GM12878 (cell line): ENCODE measurements at regions not wholly inside any gene's neighbourhood (a gene's known extent, or its start where the extent isn't known, plus 50 kb on each side); places are given as distances from the start of the nearest gene placed in this dataset.

Experiments
- ASH2L ChIP-seq: fragments of 300-600, 200-600 bp; sonication (generic); IDR thresholded peaks from 2 replicates; pipeline ENCODE4 v1.6.1; 2017; ENCODE audit warnings: low read depth, mild to moderate bottlenecking, borderline replicate concordance
- CREM ChIP-seq: IDR thresholded peaks from 2 replicates; pipeline ENCODE4 v1.6.1; 2014; ENCODE audit warnings: antibody characterized with exemption, low read depth
- EED ChIP-seq: sonication (generic); IDR thresholded peaks from 2 replicates; pipeline ENCODE4 v1.6.1; 2016; ENCODE audit warnings: antibody characterized with exemption, low read depth
- ESRRA ChIP-seq: IDR thresholded peaks from 2 replicates; pipeline ENCODE4 v1.6.1; 2012; ENCODE audit warnings: mild to moderate bottlenecking, low read length, improper control_type of control experiment
- ETV6 ChIP-seq, 2 experiments: fragments of 450-650 bp in 1 of 2; IDR thresholded peaks in 1 of 2; conservative IDR thresholded peaks in 1 of 2; 2 replicates each; pipeline ENCODE4 v1.6.1; 2014; ENCODE audit warnings: antibody characterized with exemption in 1 of 2, borderline replicate concordance in 1 of 2, low read depth in 1 of 2, mild to moderate bottlenecking in 1 of 2, moderate library complexity in 1 of 2
- FOS ChIP-seq: IDR thresholded peaks from 3 replicates; pipeline ENCODE4 v1.6.1; 2011; ENCODE audit warnings: borderline replicate concordance; ENCODE audit not compliant: insufficient read length; ENCODE audit errors: extremely low read depth
- HDAC6 ChIP-seq: fragments of 200-600 bp; sonication (generic); IDR thresholded peaks from one replicate; pipeline ENCODE4 v1.8.0; 2017; ENCODE audit warnings: antibody characterized with exemption; ENCODE audit not compliant: unreplicated experiment
- IRF4 ChIP-seq: IDR thresholded peaks from 2 replicates; pipeline ENCODE4 v1.6.1; 2011; ENCODE audit warnings: low read depth, low read length
- KDM1A ChIP-seq: fragments of 200-600 bp; sonication (generic); IDR thresholded peaks from 2 replicates; pipeline ENCODE4 v1.6.1; 2016; ENCODE audit warnings: borderline replicate concordance
- LARP7 ChIP-seq: fragments of 450-650 bp; IDR thresholded peaks from 2 replicates; pipeline ENCODE4 v1.6.1; 2017; ENCODE audit warnings: mild to moderate bottlenecking
- NFIC ChIP-seq: IDR thresholded peaks from 2 replicates; pipeline ENCODE4 v1.6.1; 2012; ENCODE audit warnings: low read depth, mild to moderate bottlenecking, inconsistent platforms, low read length, moderate library complexity
- NFYA ChIP-seq: IDR thresholded peaks from 2 replicates; pipeline ENCODE4 v1.6.1; 2011; ENCODE audit warnings: low read depth, mild to moderate bottlenecking, low read length, improper control_type of control experiment, borderline replicate concordance
- PML ChIP-seq: IDR thresholded peaks from 2 replicates; pipeline ENCODE4 v1.6.1; 2012; ENCODE audit warnings: low read length, inconsistent platforms
- POLR2A ChIP-seq: IDR thresholded peaks from 2 replicates; pipeline ENCODE4 v1.6.1; 2011; ENCODE audit warnings: low read depth, mild to moderate bottlenecking, low read length
- POLR2AphosphoS5 ChIP-seq: IDR thresholded peaks from 2 replicates; pipeline ENCODE4 v1.6.1; 2011; ENCODE audit warnings: mild to moderate bottlenecking, low read length, inconsistent platforms
- RAD51 ChIP-seq: fragments of 450-650 bp; IDR thresholded peaks from 2 replicates; pipeline ENCODE4 v1.6.1; 2016; ENCODE audit warnings: moderate library complexity, mild to moderate bottlenecking, inconsistent platforms
- SREBF1 ChIP-seq: IDR thresholded peaks from 2 replicates; pipeline ENCODE4 v1.6.1; 2012; ENCODE audit warnings: mild to moderate bottlenecking, low read length
- SRF ChIP-seq, 2 experiments: IDR thresholded peaks; 2 replicates each; pipeline ENCODE4 v1.6.1; 2011; ENCODE audit warnings: low read depth in 2 of 2, low read length in 2 of 2, mild to moderate bottlenecking in 1 of 2, moderate library complexity in 1 of 2
- STAT1 ChIP-seq: fragments of 450-650 bp; conservative IDR thresholded peaks from 2 replicates; pipeline ENCODE4 v1.6.1; 2014; ENCODE audit warnings: antibody characterized with exemption, mild to moderate bottlenecking
- ZBTB11 ChIP-seq: fragments of 450-650 bp; formaldehyde crosslinking; IDR thresholded peaks from 2 replicates; pipeline ENCODE4 v1.5.0; 2022; ENCODE audit warnings: mild to moderate bottlenecking, missing genetic modification characterization
- ZBTB40 ChIP-seq: fragments of 450-650 bp; IDR thresholded peaks from 2 replicates; pipeline ENCODE4 v1.6.1; 2016; ENCODE audit warnings: mild to moderate bottlenecking, moderate library complexity, borderline replicate concordance
- ZNF217 ChIP-seq: fragments of 450-650 bp; IDR thresholded peaks from 2 replicates; pipeline ENCODE4 v1.6.1; 2017; ENCODE audit warnings: antibody characterized with exemption, mild to moderate bottlenecking
- TF ChIP-seq, protein P1 (sequence below): IDR thresholded peaks from 2 replicates; pipeline ENCODE4 v1.6.1; 2011; ENCODE audit warnings: low read depth, low read length, improper control_type of control experiment, borderline replicate concordance

GRCh38 chr10:62637249-62638061 is 167.1 kb upstream of the ADO start (continued):
- TF ChIP-seq, protein P1, sequence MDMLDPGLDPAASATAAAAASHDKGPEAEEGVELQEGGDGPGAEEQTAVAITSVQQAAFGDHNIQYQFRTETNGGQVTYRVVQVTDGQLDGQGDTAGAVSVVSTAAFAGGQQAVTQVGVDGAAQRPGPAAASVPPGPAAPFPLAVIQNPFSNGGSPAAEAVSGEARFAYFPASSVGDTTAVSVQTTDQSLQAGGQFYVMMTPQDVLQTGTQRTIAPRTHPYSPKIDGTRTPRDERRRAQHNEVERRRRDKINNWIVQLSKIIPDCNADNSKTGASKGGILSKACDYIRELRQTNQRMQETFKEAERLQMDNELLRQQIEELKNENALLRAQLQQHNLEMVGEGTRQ, result no peak
- TF ChIP-seq POLR2A, result peak; percentile 61
- peak; percentile 61 for TF ChIP-seq IRF4
- TF ChIP-seq NFYA, result no peak
- TF ChIP-seq ZBTB11 (CRISPR knock-in tag), result no peak
- TF ChIP-seq ZBTB40, result peak; percentile 14; the same call in 1 of the 2 replicates
- no peak for TF ChIP-seq LARP7
- no peak for TF ChIP-seq HDAC6
- 0 out of 2 replicates have a peak, but pooled peaks have one; percentile 45 for TF ChIP-seq STAT1
- TF ChIP-seq ASH2L, result no peak
- no peak for TF ChIP-seq SREBF1
- no peak; the same call in none of the 2 replicates for TF ChIP-seq NFIC
- TF ChIP-seq SRF (IDR thresholded peaks at IDR 0.05; ENCODE audit: low read depth in 2 of 2, low read length in 2 of 2), result no peak
- peak; percentile 38; the same call in 1 of the 2 replicates for TF ChIP-seq RAD51
- TF ChIP-seq ZNF217, result 0 out of 2 replicates have a peak, but pooled peaks have one; percentile 12
- TF ChIP-seq ETV6 (conservative IDR thresholded peaks at IDR 0.05 in 1 of 2, IDR thresholded peaks at IDR 0.05 in 1 of 2; ENCODE audit: borderline replicate concordance in 1 of 2, low read depth in 1 of 2), result peak in 1 of 2 experiments; percentile 31; a peak in 1 of 4 replicates
- TF ChIP-seq KDM1A, result no peak
- peak; percentile 65; the same call in 1 of the 2 replicates for TF ChIP-seq POLR2AphosphoS5
- 0 out of 2 replicates have a peak, but pooled peaks have one; percentile 53 for TF ChIP-seq PML
- 0 out of 2 replicates have a peak, but pooled peaks have one; percentile 50 for TF ChIP-seq CREM
- no peak for TF ChIP-seq FOS
- TF ChIP-seq EED, result peak; percentile 81
- TF ChIP-seq ESRRA, result peak; percentile 48; the same call in 1 of the 2 replicates
